Chondrocyte (in vitro differentiated cells): ENCODE measurements at regions not wholly inside any gene's neighbourhood (a gene's known extent, or its start where the extent isn't known, plus 50 kb on each side); places are given as distances from the start of the nearest gene placed in this dataset.

Experiments used
- DNase-seq: peaks from one replicate; pipeline ENCODE4 v3.0.0; 2021; ENCODE audit warnings: mixed read lengths, low spot score
- H3K27ac Mint-ChIP-seq: one replicate; pipeline ENCODE4 v1.8.0; 2021; ENCODE audit warnings: mild to moderate bottlenecking, moderate library complexity, mixed read lengths; ENCODE audit not compliant: unreplicated experiment
- H3K27me3 Mint-ChIP-seq: 2 replicates; pipeline ENCODE4 v1.8.0; 2021; ENCODE audit warnings: low read depth, mixed read lengths
- H3K36me3 Mint-ChIP-seq: 2 replicates; pipeline ENCODE4 v1.8.0; 2021; ENCODE audit warnings: low read depth, mixed read lengths
- H3K4me1 Mint-ChIP-seq: 2 replicates; pipeline ENCODE4 v1.8.0; 2021; ENCODE audit warnings: low read depth, mild to moderate bottlenecking, mixed read lengths
- H3K4me3 Mint-ChIP-seq: one replicate; pipeline ENCODE4 v1.8.0; 2021; ENCODE audit warnings: mild to moderate bottlenecking, moderate library complexity, mixed read lengths; ENCODE audit not compliant: unreplicated experiment
- H3K9me3 Mint-ChIP-seq: 2 replicates; pipeline ENCODE4 v1.8.0; 2021; ENCODE audit warnings: low read depth, mixed read lengths
- CTCF ChIP-seq: fragments of 200-600 bp; sonication (generic); IDR thresholded peaks from 2 replicates; pipeline ENCODE4 v1.5.0; 2021; ENCODE audit warnings: antibody characterized with exemption, mild to moderate bottlenecking, moderate library complexity

- H3K4me1 Mint-ChIP-seq, result peaks cover 6% of the 10 kb centered on the region
- no peak for TF ChIP-seq CTCF
- no peaks in the 10 kb centered on the region for H3K9me3 Mint-ChIP-seq
- no peak for DNase-seq
- peaks cover 24% of the 10 kb centered on the region for H3K27me3 Mint-ChIP-seq
- H3K27ac Mint-ChIP-seq, result no peak overlapping the region
- no peaks in the 10 kb centered on the region for H3K36me3 Mint-ChIP-seq
- no peak overlapping the region for H3K4me3 Mint-ChIP-seq
These were observed 60.8 kb upstream of the POU2AF1 start for GRCh38 chr11:111439901-111440300.

- peaks cover 6% of the 10 kb centered on the region for H3K4me1 Mint-ChIP-seq
- DNase-seq, result peak; percentile 86
- peaks cover 23% of the 10 kb centered on the region for H3K27me3 Mint-ChIP-seq
- no peak overlapping the region for H3K27ac Mint-ChIP-seq
- H3K36me3 Mint-ChIP-seq, result no peaks in the 10 kb centered on the region
- H3K9me3 Mint-ChIP-seq, result no peaks in the 10 kb centered on the region
- no peak for TF ChIP-seq CTCF
- no peak overlapping the region for H3K4me3 Mint-ChIP-seq
These were observed 59.9 kb upstream of the POU2AF1 start for GRCh38 chr11:111438846-111439520.

GRCh38 chr11:111438168-111438567 lies 59.1 kb upstream of the POU2AF1 start:
- Mint-ChIP-seq H3K4me3 (no peak overlapping the region), H3K9me3 (no peaks in the 10 kb centered on the region), H3K36me3 (no peaks in the 10 kb centered on the region), H3K27ac (no peak overlapping the region), H3K4me1 (peaks cover 6% of the 10 kb centered on the region), H3K27me3 (peaks cover 17% of the 10 kb centered on the region)
- peak; percentile 34 for DNase-seq
- no peak for TF ChIP-seq CTCF

GRCh38 chr11:111435046-111435698 lies 56.1 kb upstream of the POU2AF1 start:
- DNase-seq, result peak; percentile 32
- peaks cover 18% of the 10 kb centered on the region for H3K27me3 Mint-ChIP-seq
- no peak overlapping the region for H3K4me3 Mint-ChIP-seq
- H3K36me3 Mint-ChIP-seq, result no peaks in the 10 kb centered on the region
- H3K9me3 Mint-ChIP-seq, result no peaks in the 10 kb centered on the region
- no peak overlapping the region for H3K27ac Mint-ChIP-seq
- TF ChIP-seq CTCF, result no peak
- H3K4me1 Mint-ChIP-seq, result peaks cover 6% of the 10 kb centered on the region

- Mint-ChIP-seq H3K9me3 (no peaks in the 10 kb centered on the region), H3K36me3 (no peaks in the 10 kb centered on the region), H3K4me3 (no peak overlapping the region), H3K27ac (no peak overlapping the region), H3K4me1 (no peaks in the 10 kb centered on the region), H3K27me3 (peaks cover 28% of the 10 kb centered on the region)
- peak; percentile 84 for TF ChIP-seq CTCF
- no peak for DNase-seq
These were observed 50.0 kb upstream of the POU2AF1 start for GRCh38 chr11:111429066-111429506.
